Amniotic epithelial cell (primary cell): ENCODE measurements at regions not wholly inside any gene's neighbourhood (a gene's known extent, or its start where the extent isn't known, plus 50 kb on each side); places are given as distances from the start of the nearest gene placed in this dataset.
"Not testable (repeated sequence)": the region's sequence is repeated elsewhere in the genome, so short reads cannot be mapped to it uniquely, and the experiment has no call there.

ENCODE experiments used
- DNase-seq: peaks from one replicate; pipeline ENCODE4 v3.0.0-alpha.2; 2010; ENCODE audit warnings: low read depth

DNA sequence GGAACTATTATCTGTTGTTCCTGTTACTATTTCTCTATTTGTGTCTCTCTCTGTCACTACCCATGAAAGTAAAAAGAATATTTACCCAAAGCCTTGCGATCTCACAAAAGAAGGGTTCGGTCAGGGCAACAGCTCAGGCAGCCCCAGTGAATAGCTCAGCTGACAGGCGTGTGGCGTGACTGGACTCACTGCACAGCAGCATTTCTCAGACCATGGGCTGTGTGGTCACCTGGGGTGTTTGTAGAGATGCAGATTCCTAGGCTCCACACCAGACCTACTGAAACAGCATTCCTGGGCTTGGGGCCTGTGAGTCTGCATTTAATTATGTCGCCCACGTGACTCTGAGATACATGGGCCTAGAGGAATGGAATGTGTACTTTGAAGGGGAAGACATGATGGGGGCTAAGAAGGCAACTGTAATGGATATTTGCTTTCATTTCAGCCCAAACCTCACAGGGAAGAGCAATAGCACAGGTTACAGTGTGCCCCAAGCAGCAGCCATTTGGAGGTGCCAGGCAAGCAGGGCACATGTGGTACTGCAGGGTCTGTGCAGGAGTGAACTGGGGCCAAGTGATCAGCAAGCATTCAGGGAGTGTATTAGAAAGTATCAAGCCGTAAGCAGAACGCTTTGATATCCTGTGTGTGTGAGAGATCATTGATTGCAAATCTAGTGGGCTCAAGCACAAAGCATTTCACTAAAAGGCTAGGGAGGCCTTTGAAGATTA, 90.4 kb upstream of the RBMS1 start:
- no peak for DNase-seq

DNA sequence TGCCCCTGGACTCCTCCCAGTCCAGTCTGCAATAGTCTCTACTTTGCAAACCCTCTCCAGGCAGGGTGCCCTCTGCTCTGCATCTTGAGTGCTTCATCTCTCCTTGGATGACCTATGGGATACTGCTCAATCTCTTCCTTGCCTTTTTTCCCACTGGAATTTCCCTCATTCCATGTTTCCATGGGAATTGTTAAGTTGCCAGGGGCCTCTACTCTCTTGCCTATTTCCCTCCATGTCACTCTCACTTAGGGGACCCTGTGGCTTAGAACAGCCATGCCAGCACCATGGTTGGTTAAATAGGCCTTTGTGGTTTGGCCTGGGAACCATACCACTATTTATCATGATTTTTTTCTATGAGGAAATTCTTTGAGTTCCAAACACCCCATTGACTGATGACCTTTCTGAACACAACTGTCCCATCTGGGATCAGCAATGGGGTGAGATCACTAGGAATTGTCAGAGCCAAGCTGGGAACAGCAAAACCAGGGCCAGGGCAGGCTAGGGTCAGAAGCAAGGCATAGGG, 91.4 kb upstream of the RBMS1 start:
- no peak for DNase-seq

- no peak for DNase-seq
Observed at GRCh38 chr2:160590664-160591063, 97.1 kb upstream of the RBMS1 start.

DNA sequence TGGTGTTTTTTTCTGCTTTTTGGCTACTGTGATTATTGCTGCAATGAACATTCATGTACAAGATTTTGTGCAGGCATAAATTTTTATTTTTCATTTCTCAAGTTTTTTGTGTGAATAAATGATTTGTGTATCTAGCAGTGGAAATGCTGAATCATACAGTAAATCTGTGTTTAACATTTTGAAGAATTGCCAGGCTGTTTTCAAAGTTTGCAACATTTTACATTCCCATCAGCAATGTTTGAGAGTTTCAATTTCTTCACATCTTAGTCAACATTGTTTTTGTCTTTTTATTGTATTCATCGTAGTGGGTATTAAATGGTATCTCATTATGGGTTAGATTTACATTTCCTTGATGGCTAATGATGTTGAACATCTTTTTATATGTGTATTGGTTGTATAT, 98.8 kb upstream of the RBMS1 start:
- no peak for DNase-seq

DNA sequence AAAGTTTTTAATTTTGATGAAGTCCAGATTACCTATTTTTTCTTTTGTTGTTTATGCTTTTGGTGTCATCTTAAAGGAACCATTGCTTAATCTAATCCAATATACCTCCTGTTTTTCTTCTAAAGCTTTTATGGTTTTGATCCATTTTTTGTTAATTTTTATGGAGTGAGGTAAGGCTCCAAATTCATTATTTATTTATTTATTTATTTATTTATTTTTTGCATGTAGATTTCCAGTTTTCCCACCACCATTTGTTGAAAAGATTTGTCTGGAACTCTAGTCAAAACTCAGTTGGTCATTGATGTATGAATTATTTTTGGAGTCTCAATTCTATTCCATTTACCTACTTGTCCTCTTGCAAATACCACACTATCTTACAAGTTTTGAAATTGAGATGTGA, 99.4 kb upstream of the RBMS1 start:
- DNase-seq = no peak

DNA sequence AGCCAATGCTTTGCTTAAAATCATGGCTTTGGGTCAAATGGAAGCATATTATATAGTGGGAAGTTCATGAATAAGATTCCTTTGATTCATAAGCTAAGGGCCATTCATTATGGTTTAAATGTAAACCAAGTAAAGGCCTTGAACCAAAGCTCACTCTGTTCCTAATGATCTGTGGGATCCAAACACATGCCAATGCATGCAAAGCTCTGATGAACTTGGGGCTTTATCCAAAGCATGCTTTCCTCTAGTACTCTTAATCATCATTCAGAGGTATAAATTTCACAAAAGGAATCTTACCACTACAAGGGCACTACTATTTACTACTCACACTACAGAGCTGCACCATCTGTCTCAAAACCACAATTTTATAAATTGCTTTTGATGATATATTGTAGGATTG, 102.8 kb upstream of the RBMS1 start:
- peak; percentile 27 for DNase-seq

DNA sequence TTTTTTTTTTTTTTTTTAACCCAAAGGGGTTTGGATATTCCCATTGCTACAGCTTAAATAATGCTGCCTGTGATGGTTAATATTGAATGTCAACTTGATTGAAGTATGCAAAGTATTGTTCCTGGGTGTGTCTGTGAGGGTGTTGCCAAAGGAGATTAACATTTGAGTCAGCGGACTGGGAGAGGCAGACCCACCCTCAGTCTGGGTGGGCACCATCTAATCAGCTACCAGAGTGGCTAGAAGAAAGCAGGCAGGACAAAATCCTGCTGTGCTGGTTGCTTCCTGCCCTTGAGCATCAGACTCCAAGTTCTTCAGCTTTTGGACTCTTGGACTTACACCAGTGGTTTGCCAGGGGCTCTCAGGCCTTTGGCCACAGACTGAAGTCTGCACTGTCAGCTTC, 106.8 kb upstream of the RBMS1 start:
- DNase-seq = not testable (repeated sequence)

- no peak for DNase-seq
Observed at GRCh38 chr2:160602073-160602472, 108.5 kb upstream of the RBMS1 start.

- no peak for DNase-seq
Observed at GRCh38 chr2:160603771-160604510, 110.3 kb upstream of the RBMS1 start.

GRCh38 chr2:160606341-160606740, 112.7 kb upstream of the RBMS1 start:
- no peak for DNase-seq

DNA sequence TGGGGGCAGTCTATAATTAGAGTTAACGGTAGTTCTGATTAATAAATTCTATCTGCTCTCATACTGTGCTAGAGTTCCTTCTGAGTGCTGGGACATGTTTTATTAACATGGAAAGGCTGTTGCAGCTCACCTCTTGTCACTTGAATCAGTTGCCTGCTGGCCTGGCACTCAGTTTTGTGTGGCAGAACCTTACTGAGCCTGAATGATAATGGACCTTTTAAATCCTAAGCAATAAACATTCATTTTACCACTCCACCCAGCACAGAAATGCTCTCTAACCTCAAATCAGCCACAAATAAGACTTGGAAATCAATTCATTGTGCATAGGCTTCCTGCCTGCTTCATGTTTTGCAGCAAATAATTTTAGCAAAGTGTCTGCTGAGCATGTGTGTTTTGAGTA, 115.0 kb upstream of the RBMS1 start:
- no peak for DNase-seq

DNA sequence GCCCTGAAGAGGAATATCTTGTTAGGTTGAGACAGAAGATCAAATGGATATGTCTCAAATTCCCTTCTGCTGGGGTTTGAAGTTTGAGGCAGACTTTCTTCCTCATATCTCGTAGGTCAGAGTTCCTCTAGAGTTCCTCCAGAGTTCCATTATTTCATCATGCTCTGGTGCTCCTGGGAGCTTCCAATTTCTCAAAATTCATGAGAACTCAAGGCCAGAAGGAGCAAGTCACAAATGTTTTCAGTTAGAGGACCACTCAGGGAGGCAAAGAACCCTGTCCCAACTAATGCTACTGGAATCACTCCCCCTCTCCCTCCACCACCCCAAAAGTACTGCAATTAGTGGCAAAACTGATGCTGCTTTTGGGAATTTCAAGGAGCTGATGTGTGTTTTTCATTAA, 115.7 kb upstream of the RBMS1 start:
- no peak for DNase-seq

DNA sequence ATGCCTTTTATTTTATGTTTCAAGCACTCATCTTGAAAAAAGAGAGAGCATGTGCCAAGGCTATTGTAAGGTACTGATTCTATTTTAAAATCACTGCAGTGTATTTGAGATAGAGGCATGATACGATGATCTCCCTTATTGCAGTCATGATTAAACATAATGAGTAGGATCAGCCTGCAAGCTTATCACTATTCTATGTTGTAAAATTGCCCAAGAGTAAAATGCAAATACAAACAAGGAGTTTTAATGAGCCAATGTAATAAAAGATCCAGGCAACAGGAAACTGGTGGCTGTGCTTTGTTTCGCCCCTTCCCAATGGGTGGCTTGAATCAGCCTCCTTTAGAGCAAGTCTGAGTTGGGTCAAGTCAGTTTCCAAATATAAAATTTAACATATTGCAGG, 116.4 kb upstream of the RBMS1 start:
- DNase-seq = no peak

- DNase-seq = peak; percentile 3
Observed at GRCh38 chr2:160612266-160612856, 118.8 kb upstream of the RBMS1 start.

GRCh38 chr2:160613466-160614153, 120.0 kb upstream of the RBMS1 start:
- DNase-seq = peak; percentile 65

GRCh38 chr2:160614391-160614790, 120.8 kb upstream of the RBMS1 start:
- peak; percentile 36 for DNase-seq

DNA sequence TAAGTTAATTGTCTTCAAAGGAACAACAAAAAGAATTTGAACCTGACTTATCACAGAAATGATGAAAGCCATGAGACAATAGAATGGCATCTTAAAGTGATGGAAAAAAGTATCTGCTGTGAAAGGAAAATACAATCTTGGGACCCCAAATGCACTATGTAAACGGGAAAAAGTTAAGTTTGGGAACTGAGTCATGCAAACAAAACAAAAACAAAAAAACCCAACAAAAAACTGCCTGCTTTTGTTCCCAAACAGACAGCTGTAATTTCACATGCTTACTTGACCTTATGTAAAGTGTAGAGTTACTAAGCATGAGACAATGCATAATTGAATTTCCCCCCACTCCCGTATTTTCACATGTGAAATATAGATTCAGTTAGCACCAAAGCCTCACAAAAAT, 122.1 kb upstream of the RBMS1 start:
- no peak for DNase-seq

- peak; percentile 7 for DNase-seq
Observed at GRCh38 chr2:160616149-160616548, 122.5 kb upstream of the RBMS1 start.

GRCh38 chr2:160621748-160622147, 128.1 kb upstream of the RBMS1 start:
- peak; percentile 59 for DNase-seq

DNA sequence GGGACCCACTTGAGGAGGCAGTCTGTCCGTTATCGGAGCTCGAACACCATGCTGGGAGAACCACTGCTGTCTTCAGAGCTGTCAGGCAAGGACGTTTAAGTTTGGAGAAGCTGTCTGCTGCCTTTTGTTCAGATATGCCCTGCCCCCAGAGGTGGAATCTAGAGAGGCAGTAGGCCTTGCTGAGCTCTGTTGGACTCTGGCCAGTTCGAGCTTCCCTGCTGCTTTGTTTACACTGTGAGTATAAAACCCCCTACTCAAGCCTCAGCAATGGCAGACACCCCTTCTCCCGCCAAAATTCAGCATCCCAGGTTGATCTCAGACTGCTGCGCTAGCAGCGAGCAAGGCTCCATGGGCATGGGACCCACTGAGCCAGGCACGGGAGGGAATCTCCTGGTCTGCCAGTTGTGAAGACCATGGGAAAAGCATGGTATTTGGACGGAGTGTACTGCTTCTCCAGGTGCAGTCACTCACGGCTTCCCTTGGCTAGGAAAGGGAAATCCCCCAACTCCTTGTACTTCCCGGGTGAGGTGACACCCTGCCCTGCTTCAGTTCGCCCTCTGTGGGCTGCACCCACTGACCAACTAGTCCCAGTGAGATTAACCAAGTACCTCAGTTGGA, 134.5 kb upstream of the RBMS1 start:
- DNase-seq = not testable (repeated sequence)

- no peak for DNase-seq
Observed at GRCh38 chr2:160628811-160629210, 135.2 kb upstream of the RBMS1 start.
